HUES64 (cell line): ENCODE measurements at regions not wholly inside any gene's neighbourhood (a gene's known extent, or its start where the extent isn't known, plus 50 kb on each side); places are given as distances from the start of the nearest gene placed in this dataset.

Source experiments
- H3K27ac ChIP-seq: 2 replicates; pipeline ENCODE4 v1.7.0; 2013; ENCODE audit warnings: low read depth, low read length, inconsistent platforms
- H3K27me3 ChIP-seq: 2 replicates; pipeline ENCODE4 v1.6.1; 2013; ENCODE audit warnings: mild to moderate bottlenecking, low read length; ENCODE audit not compliant: insufficient read depth
- H3K36me3 ChIP-seq: 2 replicates; pipeline ENCODE4 v1.6.1; 2013; ENCODE audit warnings: mild to moderate bottlenecking, low read length; ENCODE audit not compliant: insufficient read depth
- H3K4me1 ChIP-seq: 2 replicates; pipeline ENCODE4 v1.6.1; 2013; ENCODE audit warnings: mild to moderate bottlenecking, low read length, moderate library complexity; ENCODE audit not compliant: insufficient read depth
- H3K4me3 ChIP-seq: 2 replicates; pipeline ENCODE4 v1.5.1; 2013; ENCODE audit warnings: mild to moderate bottlenecking, low read length, moderate library complexity
- H3K9ac ChIP-seq: 2 replicates; pipeline ENCODE4 v1.6.1; 2013; ENCODE audit warnings: mild to moderate bottlenecking, low read depth, low read length
- H3K9me3 ChIP-seq: 2 replicates; pipeline ENCODE4 v1.6.1; 2013; ENCODE audit warnings: low read depth, low read length; ENCODE audit not compliant: insufficient read depth
- WGBS: fragments of 150-250, 120-280 bp; methylation state at CpG from one replicate; pipeline ENCODE4 v1.1.7; 2013; ENCODE audit warnings: missing lambda C conversion rate; 5-methylcytosine and 5-hydroxymethylcytosine counted together

GRCh38 chr14:98606816-98607215, 665.2 kb downstream of the BCL11B start:
- no peaks in the 10 kb centered on the region for H3K9me3 ChIP-seq
- 92% methylated on average over 4 of the region's 4 CpGs for WGBS
- H3K4me3 ChIP-seq, result no peak overlapping the region
- peaks cover 3% of the 10 kb centered on the region; the same call in 1 of the 2 replicates for H3K4me1 ChIP-seq
- H3K27ac ChIP-seq, result no peak overlapping the region
- H3K9ac ChIP-seq, result no peak overlapping the region
- no peaks in the 10 kb centered on the region for H3K36me3 ChIP-seq
- no peaks in the 10 kb centered on the region for H3K27me3 ChIP-seq

DNA sequence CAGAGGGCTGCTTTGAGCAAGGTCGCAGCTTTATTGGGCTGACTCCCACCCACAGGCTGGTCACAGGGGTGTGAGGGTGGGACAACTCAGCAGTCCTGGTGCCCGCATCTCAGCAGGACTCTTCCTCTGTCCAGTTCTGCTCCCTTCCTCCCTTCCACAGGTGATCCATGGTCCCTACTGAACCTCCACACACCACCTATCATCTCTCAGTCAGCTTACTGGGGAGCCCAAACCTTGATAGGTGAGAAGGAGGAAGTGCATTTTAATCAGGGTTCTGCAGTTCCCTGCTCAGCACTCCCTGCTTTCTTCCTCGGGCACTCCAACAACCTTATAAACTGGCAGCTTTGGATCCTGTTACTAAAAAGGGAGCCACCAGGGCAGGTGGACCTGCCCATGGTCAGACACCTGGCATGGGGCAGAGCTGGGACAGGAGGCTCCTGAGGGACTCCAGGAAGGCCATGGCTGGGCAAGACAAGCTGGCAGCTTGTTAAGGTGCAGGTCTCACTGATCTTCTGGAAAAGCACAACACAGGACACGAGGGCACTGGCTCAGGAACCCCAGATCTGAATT, 664.6 kb downstream of the BCL11B start:
- no peaks in the 10 kb centered on the region for H3K9me3 ChIP-seq
- H3K36me3 ChIP-seq, result no peaks in the 10 kb centered on the region
- H3K4me3 ChIP-seq, result no peak overlapping the region
- 93% methylated on average over 4 of the region's 4 CpGs for WGBS
- H3K9ac ChIP-seq, result no peak overlapping the region
- H3K27me3 ChIP-seq, result no peaks in the 10 kb centered on the region
- H3K27ac ChIP-seq, result no peak overlapping the region
- H3K4me1 ChIP-seq, result peaks cover 3% of the 10 kb centered on the region; the same call in 1 of the 2 replicates

DNA sequence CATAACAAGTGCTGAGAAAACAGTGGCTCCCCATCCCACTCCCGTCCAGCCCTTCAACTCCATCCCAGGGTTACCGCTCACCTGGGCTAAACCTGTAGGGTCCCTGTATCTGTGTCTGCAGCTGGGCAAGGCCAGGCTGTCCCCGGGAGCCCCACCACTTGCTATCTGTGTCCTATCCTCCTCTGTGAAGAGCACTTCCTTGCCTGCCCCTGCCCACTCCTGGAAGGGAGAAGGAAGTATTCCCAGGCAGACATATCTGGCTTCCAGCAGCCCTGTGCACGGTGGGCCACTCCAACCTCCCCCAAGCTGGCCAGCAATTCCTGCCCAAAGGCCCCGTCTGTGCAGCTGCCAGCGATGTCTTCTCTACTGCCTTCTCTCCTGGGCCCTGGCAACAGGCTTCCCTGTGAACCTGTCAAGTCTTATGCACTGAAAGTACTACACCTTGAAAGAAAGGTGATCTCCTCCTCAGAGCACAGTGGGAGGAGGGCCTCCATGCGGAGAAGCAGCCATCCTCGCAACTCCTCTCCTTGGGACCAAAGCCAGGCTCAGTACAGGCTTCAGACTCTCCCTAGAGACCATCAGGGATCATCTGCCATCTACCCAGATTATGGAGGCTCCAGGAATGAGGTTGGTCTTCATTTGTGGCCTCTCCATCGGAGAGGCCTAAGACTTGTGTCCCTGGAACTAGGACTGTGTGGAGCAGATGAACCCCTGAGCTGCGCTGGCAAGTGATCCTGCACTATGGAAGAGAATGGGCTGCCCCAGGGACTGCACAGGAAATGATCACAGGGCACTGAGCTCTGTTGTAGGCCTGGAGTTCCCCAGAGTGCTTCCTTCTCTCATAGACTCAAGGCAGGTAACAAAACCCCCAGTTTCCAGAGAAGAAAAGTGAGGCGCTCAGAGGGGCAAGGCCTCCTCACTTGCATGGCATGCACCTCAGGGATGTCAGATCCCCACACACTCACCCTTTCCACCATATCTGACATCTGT, 663.6 kb downstream of the BCL11B start:
- 92% methylated on average over 11 of the region's 11 CpGs for WGBS
- no peak overlapping the region for H3K4me3 ChIP-seq
- H3K9ac ChIP-seq, result no peak overlapping the region
- H3K9me3 ChIP-seq, result no peaks in the 10 kb centered on the region
- peaks cover 3% of the 10 kb centered on the region; the same call in 1 of the 2 replicates for H3K4me1 ChIP-seq
- H3K27me3 ChIP-seq, result no peaks in the 10 kb centered on the region
- no peaks in the 10 kb centered on the region for H3K36me3 ChIP-seq
- H3K27ac ChIP-seq, result no peak overlapping the region

GRCh38 chr14:98612434-98613200, 659.4 kb downstream of the BCL11B start:
- no peaks in the 10 kb centered on the region for H3K36me3 ChIP-seq
- no peak overlapping the region for H3K9ac ChIP-seq
- H3K27me3 ChIP-seq, result no peaks in the 10 kb centered on the region
- H3K4me1 ChIP-seq, result peaks cover 3% of the 10 kb centered on the region; the same call in 1 of the 2 replicates
- 87% methylated on average over 6 of the region's 6 CpGs for WGBS
- H3K27ac ChIP-seq, result no peak overlapping the region
- H3K4me3 ChIP-seq, result no peak overlapping the region
- H3K9me3 ChIP-seq, result 0 out of 2 replicates have a peak, but pooled peaks cover under 1% of the 10 kb centered on the region

DNA sequence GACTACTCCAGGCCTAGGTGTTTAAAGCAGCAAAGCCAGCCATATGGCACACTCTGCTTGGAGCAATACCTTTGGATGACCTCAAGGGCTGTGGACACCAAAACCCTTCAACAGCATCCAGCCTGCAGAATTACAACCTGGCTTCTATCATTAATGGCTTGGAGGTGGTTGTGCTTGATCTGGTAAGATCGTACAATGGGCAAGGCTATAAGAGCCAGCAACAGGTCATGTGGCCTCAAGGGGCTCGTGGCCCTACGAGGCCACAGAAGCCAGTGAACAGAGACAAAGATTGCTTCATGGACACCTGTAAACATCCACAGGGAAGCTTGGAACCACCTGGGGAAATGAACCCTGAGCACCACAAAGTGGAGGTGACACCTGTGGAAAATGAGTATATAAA, 657.3 kb downstream of the BCL11B start:
- Histone ChIP-seq H3K36me3 (no peaks in the 10 kb centered on the region), H3K27ac (no peak overlapping the region), H3K4me1 (peaks cover 3% of the 10 kb centered on the region; the same call in 1 of the 2 replicates), H3K9me3 (0 out of 2 replicates have a peak, but pooled peaks cover 7% of the 10 kb centered on the region), H3K9ac (no peak overlapping the region), H3K4me3 (no peak overlapping the region), H3K27me3 (no peaks in the 10 kb centered on the region)
- 95% methylated on average over 3 of the region's 3 CpGs for WGBS

GRCh38 chr14:98622208-98623051, 649.6 kb downstream of the BCL11B start:
- Histone ChIP-seq H3K4me3 (no peak overlapping the region), H3K27me3 (no peaks in the 10 kb centered on the region), H3K9ac (no peak overlapping the region), H3K4me1 (no peaks in the 10 kb centered on the region), H3K27ac (no peak overlapping the region), H3K36me3 (no peaks in the 10 kb centered on the region), H3K9me3 (0 out of 2 replicates have a peak, but pooled peaks cover 7% of the 10 kb centered on the region)
- WGBS, result 90% methylated on average over 4 of the region's 4 CpGs

DNA sequence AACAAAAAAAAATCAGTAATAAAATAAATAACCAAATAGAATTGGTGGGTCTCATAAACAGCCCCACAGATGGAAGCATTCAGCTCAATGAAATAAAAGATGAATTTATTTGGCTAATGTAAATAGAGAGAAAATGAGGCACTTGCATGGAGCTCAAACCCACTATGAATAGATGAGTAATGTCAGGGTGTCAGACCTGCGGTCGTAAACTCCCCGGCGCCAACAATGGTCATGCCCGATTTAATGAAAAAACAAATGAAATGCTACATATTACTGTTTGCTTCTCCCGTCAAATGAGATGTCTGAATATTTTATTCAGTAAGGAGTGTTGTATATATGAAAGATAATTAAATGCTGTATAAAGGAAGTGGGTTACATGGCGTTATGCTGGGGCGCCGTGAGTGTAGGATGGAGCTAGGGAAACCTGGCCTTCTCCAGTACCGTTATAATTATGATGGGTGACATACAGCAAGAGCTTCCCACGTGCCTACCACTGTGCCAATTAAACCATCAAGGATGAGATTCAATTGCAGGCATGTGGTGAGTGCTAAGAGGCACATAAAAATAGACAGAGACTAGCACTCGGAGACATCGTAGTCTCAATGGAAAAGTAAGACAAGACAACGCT, 648.1 kb downstream of the BCL11B start:
- Histone ChIP-seq H3K4me3 (no peak overlapping the region), H3K9ac (no peak overlapping the region), H3K4me1 (no peaks in the 10 kb centered on the region), H3K27me3 (no peaks in the 10 kb centered on the region), H3K9me3 (no peaks in the 10 kb centered on the region), H3K27ac (no peak overlapping the region), H3K36me3 (no peaks in the 10 kb centered on the region)
- 95% methylated on average over 14 of the region's 14 CpGs for WGBS

DNA sequence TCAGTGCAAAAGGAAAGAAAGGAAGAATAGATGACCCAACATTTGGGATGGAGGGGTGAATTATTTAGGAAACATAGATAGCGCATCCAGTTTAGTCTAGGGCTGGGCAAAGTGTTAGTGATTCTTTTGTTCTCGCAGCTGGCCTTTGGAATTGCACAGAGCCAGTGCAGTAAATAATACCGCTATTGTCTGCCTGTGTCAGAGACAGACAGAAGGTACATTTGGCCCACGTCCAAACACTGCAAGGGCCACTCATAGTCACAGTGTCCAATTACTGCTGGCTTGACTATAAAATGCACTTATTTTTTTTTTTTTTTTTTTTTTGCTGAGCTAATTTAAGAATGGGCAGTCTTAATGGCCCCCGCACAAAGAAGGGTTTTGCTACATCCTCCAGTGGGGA, 638.6 kb downstream of the BCL11B start:
- no peaks in the 10 kb centered on the region for H3K9me3 ChIP-seq
- no peaks in the 10 kb centered on the region for H3K36me3 ChIP-seq
- H3K27ac ChIP-seq, result no peak overlapping the region
- no peaks in the 10 kb centered on the region for H3K27me3 ChIP-seq
- H3K4me3 ChIP-seq, result no peak overlapping the region
- no peaks in the 10 kb centered on the region for H3K4me1 ChIP-seq
- no peak overlapping the region for H3K9ac ChIP-seq
- WGBS, result 96% methylated on average over 5 of the region's 5 CpGs

- Histone ChIP-seq H3K27ac (no peak overlapping the region), H3K9me3 (no peaks in the 10 kb centered on the region), H3K36me3 (no peaks in the 10 kb centered on the region), H3K9ac (no peak overlapping the region), H3K4me1 (no peaks in the 10 kb centered on the region), H3K27me3 (no peaks in the 10 kb centered on the region), H3K4me3 (no peak overlapping the region)
- WGBS, result 91% methylated on average over 5 of the region's 6 CpGs
Measured at GRCh38 chr14:98634043-98634820, 637.8 kb downstream of the BCL11B start.
